ENCODE measurements at regions not wholly inside any gene's neighbourhood (a gene's known extent, or its start where the extent isn't known, plus 50 kb on each side); places are given as distances from the start of the nearest gene placed in this dataset.

DNA sequence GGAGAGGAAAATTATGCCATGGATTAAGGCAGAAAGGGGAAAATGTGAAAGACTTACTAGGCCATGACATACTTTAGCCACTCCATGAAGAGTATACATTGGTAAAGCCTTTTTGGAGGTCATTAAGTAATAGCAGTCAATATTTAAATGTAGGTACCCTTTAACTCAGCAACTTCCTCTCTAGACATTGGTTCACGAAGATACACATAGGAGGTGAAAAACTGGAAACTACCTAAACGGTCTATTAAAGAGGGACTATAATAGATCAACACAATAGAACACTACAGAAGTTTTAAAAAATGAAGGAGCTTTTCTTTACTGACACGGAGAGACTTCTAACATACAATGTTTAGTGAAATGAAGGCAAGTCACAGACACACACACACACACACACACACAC, 68.2 kb upstream of the BMAL1 start:
- intact Hi-C loops (cut with micrococcal nuclease) = loop anchor here (5.0 kb wide), 1 partner anchor 458 kb away; the partner anchor contains the start of gene FAR1
- no TSS peak for BruUV-seq (replicated peaks)
- Histone ChIP-seq H4K20me1 (replicated peaks; ENCODE audit: control insufficient read depth, extremely low read depth, insufficient read depth, low read length) (no peaks in the 10 kb centered on the region), H3K4me2 (ENCODE audit: insufficient read depth, low read length) (no peak overlapping the region), H3K27ac (ENCODE audit: insufficient read depth, low read depth, low read length) (no peak overlapping the region), H3K9me3 (replicated peaks; ENCODE audit: control insufficient read depth, insufficient read depth, low read length) (no peaks in the 10 kb centered on the region), H3K4me1 (ENCODE audit: control insufficient read depth, extremely low read depth, insufficient read depth, low read length) (peaks cover 26% of the 10 kb centered on the region), H3K79me2 (ENCODE audit: control insufficient read depth, insufficient read depth, low read length) (no peaks in the 10 kb centered on the region), H3K4me3 (replicated peaks in 1 of 3; ENCODE audit: insufficient read depth in 1 of 3, low read depth in 1 of 3, low read length in 3 of 3) (no peak overlapping the region), H3K27me3 (ENCODE audit: control insufficient read depth in 2 of 2, insufficient read depth in 2 of 2, low read length in 2 of 2) (no peaks in the 10 kb centered on the region), H3K36me3 (ENCODE audit: control insufficient read depth in 2 of 2, extremely low read depth in 1 of 2, insufficient read depth in 2 of 2, low read length in 2 of 2) (no peaks in the 10 kb centered on the region), H2AFZ (ENCODE audit: low read depth, low read length) (no peak overlapping the region), H3K9me1 (replicated peaks; ENCODE audit: control insufficient read depth, extremely low read depth, insufficient read depth, low read length) (no peaks in the 10 kb centered on the region), H3K9ac (replicated peaks; ENCODE audit: extremely low read depth, insufficient read depth, low read length) (no peak overlapping the region)
- DNase-seq (ENCODE audit: low read depth, low spot score) (no peak), FAIRE-seq (no peak)
- dilution Hi-C loops (cut with MboI; ENCODE audit: extremely low pct_ligation_motif_present, low sequenced_read_pairs) = no loop called here
- ChIA-PET CTCF (interaction anchor here (0.7 to 11.1 kb wide), 23 partner anchors 11 to 256 kb away, joined by 3 to 180 read pairs (median 14); partner anchors contain the start of gene BTBD10), POLR2A (no interaction called here)
- TF ChIP-seq MAX (IDR thresholded peaks at IDR 0.05; ENCODE audit: insufficient read depth, insufficient read length) = no peak
- no peak for TF ChIP-seq POLR2AphosphoS5 (IDR thresholded peaks at IDR 0.05; ENCODE audit: insufficient read depth, low read depth, low read length)
- TF ChIP-seq MYC (IDR thresholded peaks at IDR 0.05; ENCODE audit: low read depth, low read length) = no peak
- TF ChIP-seq GATA2 (IDR thresholded peaks at IDR 0.05; ENCODE audit: insufficient read depth, insufficient read length, low read depth, low read length) = no peak
- no peak for TF ChIP-seq JUN (IDR thresholded peaks at IDR 0.05; ENCODE audit: borderline replicate concordance, insufficient read depth, insufficient read length, low read depth)
- TF ChIP-seq EZH2 (IDR thresholded peaks at IDR 0.05; ENCODE audit: borderline replicate concordance, low read depth, low read length, severe bottlenecking) = no peak
- no peak for TF ChIP-seq FOS (IDR thresholded peaks at IDR 0.05; ENCODE audit: borderline replicate concordance, insufficient read depth, low read length)
- no peak for TF ChIP-seq POLR2A (IDR thresholded peaks at IDR 0.05; ENCODE audit: low read depth, low read length)
- TF ChIP-seq, protein P1, sequence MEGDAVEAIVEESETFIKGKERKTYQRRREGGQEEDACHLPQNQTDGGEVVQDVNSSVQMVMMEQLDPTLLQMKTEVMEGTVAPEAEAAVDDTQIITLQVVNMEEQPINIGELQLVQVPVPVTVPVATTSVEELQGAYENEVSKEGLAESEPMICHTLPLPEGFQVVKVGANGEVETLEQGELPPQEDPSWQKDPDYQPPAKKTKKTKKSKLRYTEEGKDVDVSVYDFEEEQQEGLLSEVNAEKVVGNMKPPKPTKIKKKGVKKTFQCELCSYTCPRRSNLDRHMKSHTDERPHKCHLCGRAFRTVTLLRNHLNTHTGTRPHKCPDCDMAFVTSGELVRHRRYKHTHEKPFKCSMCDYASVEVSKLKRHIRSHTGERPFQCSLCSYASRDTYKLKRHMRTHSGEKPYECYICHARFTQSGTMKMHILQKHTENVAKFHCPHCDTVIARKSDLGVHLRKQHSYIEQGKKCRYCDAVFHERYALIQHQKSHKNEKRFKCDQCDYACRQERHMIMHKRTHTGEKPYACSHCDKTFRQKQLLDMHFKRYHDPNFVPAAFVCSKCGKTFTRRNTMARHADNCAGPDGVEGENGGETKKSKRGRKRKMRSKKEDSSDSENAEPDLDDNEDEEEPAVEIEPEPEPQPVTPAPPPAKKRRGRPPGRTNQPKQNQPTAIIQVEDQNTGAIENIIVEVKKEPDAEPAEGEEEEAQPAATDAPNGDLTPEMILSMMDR (IDR thresholded peaks at IDR 0.05; ENCODE audit: extremely low read depth in 1 of 2, insufficient read depth in 1 of 2, low read depth in 1 of 2, low read length in 2 of 2) = no peak

All from endothelial cell of umbilical vein (primary cell).